ENCODE measurements at regions not wholly inside any gene's neighbourhood (a gene's known extent, or its start where the extent isn't known, plus 50 kb on each side); places are given as distances from the start of the nearest gene placed in this dataset.

DNA sequence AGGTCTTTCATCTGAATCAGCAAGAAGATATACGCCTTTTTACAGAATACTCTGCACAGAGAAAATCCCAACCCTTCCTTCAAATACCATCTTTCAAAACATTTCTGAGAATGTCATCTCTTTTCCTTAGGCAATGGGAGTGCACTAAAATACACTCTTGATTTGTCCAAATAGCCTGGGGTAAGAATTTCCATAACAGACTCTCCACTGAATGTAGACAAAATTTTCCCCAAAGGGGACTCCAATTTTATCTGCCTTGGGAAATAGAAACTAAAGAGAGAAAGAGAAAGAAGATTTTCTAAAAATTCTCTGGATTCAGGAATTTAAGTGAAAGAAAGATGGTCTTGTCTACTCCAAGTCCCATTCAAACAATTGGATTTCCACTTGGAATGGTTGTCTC is 394.5 kb upstream of the CHAC2 start:
- no peak overlapping the region; the same call in 1 of the 2 replicates for H3K27ac Mint-ChIP-seq
- ATAC-seq: no peak
- peaks cover 7% of the 10 kb centered on the region; the same call in 2 of the 3 replicates for H3K9me3 Mint-ChIP-seq
- Histone ChIP-seq H2AFZ (0 out of 2 replicates have a peak overlapping the region, but pooled peaks have one; percentile 4), H3K36me3 (ENCODE audit: insufficient read depth) (no peaks in the 10 kb centered on the region), H3F3A (replicated peaks; ENCODE audit: low read depth) (no peaks in the 10 kb centered on the region), H3K27ac (ENCODE audit: low read depth) (no peak overlapping the region), H3K9me2 (ENCODE audit: insufficient read depth) (no peaks in the 10 kb centered on the region), H3K79me2 (replicated peaks; ENCODE audit: insufficient read depth) (no peaks in the 10 kb centered on the region), H3K4me1 (ENCODE audit: insufficient read depth) (peaks cover 19% of the 10 kb centered on the region), H3K4me2 (no peak overlapping the region), H3K4me3 (no peak overlapping the region), H3K27me3 (ENCODE audit: insufficient read depth) (no peaks in the 10 kb centered on the region), H4K20me1 (replicated peaks; ENCODE audit: insufficient read depth) (no peaks in the 10 kb centered on the region)
- H3K27me3 Mint-ChIP-seq (ENCODE audit: insufficient read depth, low read depth, poor library complexity): no peaks in the 10 kb centered on the region
- no peaks in the 10 kb centered on the region for H3K36me3 Mint-ChIP-seq (ENCODE audit: low read depth)
- H3K4me1 Mint-ChIP-seq: peaks cover 10% of the 10 kb centered on the region
- H3K4me3 Mint-ChIP-seq: no peak overlapping the region
- DNase-seq (ENCODE audit: low spot score): no peak
- TF ChIP-seq STAT1 (IDR thresholded peaks at IDR 0.05; ENCODE audit: unreplicated experiment): no peak
- TF ChIP-seq, protein P1, sequence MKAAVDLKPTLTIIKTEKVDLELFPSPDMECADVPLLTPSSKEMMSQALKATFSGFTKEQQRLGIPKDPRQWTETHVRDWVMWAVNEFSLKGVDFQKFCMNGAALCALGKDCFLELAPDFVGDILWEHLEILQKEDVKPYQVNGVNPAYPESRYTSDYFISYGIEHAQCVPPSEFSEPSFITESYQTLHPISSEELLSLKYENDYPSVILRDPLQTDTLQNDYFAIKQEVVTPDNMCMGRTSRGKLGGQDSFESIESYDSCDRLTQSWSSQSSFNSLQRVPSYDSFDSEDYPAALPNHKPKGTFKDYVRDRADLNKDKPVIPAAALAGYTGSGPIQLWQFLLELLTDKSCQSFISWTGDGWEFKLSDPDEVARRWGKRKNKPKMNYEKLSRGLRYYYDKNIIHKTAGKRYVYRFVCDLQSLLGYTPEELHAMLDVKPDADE (IDR thresholded peaks at IDR 0.05): no peak
- TF ChIP-seq NANOG (IDR thresholded peaks at IDR 0.05; ENCODE audit: borderline replicate concordance): no peak
- TF ChIP-seq EZH2 (IDR thresholded peaks at IDR 0.05; ENCODE audit: low read depth, unreplicated experiment): no peak
- no peak for TF ChIP-seq POLR2AphosphoS5 (IDR thresholded peaks at IDR 0.05; ENCODE audit: low read depth)
- no peak for TF ChIP-seq ZNF331 (CRISPR knock-in tag; IDR thresholded peaks at IDR 0.05; ENCODE audit: low read depth)
- TF ChIP-seq, protein P2, sequence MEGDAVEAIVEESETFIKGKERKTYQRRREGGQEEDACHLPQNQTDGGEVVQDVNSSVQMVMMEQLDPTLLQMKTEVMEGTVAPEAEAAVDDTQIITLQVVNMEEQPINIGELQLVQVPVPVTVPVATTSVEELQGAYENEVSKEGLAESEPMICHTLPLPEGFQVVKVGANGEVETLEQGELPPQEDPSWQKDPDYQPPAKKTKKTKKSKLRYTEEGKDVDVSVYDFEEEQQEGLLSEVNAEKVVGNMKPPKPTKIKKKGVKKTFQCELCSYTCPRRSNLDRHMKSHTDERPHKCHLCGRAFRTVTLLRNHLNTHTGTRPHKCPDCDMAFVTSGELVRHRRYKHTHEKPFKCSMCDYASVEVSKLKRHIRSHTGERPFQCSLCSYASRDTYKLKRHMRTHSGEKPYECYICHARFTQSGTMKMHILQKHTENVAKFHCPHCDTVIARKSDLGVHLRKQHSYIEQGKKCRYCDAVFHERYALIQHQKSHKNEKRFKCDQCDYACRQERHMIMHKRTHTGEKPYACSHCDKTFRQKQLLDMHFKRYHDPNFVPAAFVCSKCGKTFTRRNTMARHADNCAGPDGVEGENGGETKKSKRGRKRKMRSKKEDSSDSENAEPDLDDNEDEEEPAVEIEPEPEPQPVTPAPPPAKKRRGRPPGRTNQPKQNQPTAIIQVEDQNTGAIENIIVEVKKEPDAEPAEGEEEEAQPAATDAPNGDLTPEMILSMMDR (conservative IDR thresholded peaks at IDR 0.05; ENCODE audit: low read depth in 2 of 2): no peak
- no peak for TF ChIP-seq ZNF114 (CRISPR knock-in tag; IDR thresholded peaks at IDR 0.05)
- TF ChIP-seq EZH2phosphoT487 (IDR thresholded peaks at IDR 0.05; ENCODE audit: unreplicated experiment): no peak
- TF ChIP-seq, protein P3, sequence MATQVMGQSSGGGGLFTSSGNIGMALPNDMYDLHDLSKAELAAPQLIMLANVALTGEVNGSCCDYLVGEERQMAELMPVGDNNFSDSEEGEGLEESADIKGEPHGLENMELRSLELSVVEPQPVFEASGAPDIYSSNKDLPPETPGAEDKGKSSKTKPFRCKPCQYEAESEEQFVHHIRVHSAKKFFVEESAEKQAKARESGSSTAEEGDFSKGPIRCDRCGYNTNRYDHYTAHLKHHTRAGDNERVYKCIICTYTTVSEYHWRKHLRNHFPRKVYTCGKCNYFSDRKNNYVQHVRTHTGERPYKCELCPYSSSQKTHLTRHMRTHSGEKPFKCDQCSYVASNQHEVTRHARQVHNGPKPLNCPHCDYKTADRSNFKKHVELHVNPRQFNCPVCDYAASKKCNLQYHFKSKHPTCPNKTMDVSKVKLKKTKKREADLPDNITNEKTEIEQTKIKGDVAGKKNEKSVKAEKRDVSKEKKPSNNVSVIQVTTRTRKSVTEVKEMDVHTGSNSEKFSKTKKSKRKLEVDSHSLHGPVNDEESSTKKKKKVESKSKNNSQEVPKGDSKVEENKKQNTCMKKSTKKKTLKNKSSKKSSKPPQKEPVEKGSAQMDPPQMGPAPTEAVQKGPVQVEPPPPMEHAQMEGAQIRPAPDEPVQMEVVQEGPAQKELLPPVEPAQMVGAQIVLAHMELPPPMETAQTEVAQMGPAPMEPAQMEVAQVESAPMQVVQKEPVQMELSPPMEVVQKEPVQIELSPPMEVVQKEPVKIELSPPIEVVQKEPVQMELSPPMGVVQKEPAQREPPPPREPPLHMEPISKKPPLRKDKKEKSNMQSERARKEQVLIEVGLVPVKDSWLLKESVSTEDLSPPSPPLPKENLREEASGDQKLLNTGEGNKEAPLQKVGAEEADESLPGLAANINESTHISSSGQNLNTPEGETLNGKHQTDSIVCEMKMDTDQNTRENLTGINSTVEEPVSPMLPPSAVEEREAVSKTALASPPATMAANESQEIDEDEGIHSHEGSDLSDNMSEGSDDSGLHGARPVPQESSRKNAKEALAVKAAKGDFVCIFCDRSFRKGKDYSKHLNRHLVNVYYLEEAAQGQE (IDR thresholded peaks at IDR 0.05; ENCODE audit: unreplicated experiment): no peak
- no peak for TF ChIP-seq CREB1 (CRISPR knock-in tag; IDR thresholded peaks at IDR 0.05; ENCODE audit: low read depth)
- TF ChIP-seq, protein P4, sequence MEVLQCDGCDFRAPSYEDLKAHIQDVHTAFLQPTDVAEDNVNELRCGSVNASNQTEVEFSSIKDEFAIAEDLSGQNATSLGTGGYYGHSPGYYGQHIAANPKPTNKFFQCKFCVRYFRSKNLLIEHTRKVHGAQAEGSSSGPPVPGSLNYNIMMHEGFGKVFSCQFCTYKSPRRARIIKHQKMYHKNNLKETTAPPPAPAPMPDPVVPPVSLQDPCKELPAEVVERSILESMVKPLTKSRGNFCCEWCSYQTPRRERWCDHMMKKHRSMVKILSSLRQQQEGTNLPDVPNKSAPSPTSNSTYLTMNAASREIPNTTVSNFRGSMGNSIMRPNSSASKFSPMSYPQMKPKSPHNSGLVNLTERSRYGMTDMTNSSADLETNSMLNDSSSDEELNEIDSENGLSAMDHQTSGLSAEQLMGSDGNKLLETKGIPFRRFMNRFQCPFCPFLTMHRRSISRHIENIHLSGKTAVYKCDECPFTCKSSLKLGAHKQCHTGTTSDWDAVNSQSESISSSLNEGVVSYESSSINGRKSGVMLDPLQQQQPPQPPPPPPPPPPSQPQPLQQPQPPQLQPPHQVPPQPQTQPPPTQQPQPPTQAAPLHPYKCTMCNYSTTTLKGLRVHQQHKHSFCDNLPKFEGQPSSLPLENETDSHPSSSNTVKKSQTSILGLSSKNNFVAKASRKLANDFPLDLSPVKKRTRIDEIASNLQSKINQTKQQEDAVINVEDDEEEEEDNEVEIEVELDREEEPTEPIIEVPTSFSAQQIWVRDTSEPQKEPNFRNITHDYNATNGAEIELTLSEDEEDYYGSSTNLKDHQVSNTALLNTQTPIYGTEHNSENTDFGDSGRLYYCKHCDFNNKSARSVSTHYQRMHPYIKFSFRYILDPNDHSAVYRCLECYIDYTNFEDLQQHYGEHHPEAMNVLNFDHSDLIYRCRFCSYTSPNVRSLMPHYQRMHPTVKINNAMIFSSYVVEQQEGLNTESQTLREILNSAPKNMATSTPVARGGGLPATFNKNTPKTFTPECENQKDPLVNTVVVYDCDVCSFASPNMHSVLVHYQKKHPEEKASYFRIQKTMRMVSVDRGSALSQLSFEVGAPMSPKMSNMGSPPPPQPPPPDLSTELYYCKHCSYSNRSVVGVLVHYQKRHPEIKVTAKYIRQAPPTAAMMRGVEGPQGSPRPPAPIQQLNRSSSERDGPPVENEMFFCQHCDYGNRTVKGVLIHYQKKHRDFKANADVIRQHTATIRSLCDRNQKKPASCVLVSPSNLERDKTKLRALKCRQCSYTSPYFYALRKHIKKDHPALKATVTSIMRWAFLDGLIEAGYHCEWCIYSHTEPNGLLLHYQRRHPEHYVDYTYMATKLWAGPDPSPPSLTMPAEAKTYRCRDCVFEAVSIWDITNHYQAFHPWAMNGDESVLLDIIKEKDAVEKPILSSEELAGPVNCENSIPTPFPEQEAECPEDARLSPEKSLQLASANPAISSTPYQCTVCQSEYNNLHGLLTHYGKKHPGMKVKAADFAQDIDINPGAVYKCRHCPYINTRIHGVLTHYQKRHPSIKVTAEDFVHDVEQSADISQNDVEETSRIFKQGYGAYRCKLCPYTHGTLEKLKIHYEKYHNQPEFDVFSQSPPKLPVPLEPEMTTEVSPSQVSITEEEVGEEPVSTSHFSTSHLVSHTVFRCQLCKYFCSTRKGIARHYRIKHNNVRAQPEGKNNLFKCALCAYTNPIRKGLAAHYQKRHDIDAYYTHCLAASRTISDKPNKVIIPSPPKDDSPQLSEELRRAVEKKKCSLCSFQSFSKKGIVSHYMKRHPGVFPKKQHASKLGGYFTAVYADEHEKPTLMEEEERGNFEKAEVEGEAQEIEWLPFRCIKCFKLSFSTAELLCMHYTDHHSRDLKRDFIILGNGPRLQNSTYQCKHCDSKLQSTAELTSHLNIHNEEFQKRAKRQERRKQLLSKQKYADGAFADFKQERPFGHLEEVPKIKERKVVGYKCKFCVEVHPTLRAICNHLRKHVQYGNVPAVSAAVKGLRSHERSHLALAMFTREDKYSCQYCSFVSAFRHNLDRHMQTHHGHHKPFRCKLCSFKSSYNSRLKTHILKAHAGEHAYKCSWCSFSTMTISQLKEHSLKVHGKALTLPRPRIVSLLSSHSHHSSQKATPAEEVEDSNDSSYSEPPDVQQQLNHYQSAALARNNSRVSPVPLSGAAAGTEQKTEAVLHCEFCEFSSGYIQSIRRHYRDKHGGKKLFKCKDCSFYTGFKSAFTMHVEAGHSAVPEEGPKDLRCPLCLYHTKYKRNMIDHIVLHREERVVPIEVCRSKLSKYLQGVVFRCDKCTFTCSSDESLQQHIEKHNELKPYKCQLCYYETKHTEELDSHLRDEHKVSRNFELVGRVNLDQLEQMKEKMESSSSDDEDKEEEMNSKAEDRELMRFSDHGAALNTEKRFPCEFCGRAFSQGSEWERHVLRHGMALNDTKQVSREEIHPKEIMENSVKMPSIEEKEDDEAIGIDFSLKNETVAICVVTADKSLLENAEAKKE (CRISPR knock-in tag; IDR thresholded peaks at IDR 0.05): no peak
- TF ChIP-seq JUNB (IDR thresholded peaks at IDR 0.05; ENCODE audit: unreplicated experiment): no peak

All from GM23338 (cell line).